ENCODE measurements at regions not wholly inside any gene's neighbourhood (a gene's known extent, or its start where the extent isn't known, plus 50 kb on each side); places are given as distances from the start of the nearest gene placed in this dataset.

- Histone ChIP-seq H2AFZ (no peak overlapping the region), H3K9me2 (ENCODE audit: insufficient read depth) (no peaks in the 10 kb centered on the region; the same call in 1 of the 2 replicates), H3K79me2 (ENCODE audit: low read depth) (no peaks in the 10 kb centered on the region), H3K36me3 (ENCODE audit: low read depth) (no peaks in the 10 kb centered on the region), H3K9me3 (ENCODE audit: insufficient read depth, low read depth) (no peaks in the 10 kb centered on the region), H3K4me1 (replicated peaks; ENCODE audit: insufficient read depth) (no peaks in the 10 kb centered on the region), H3K4me3 (no peak overlapping the region), H3K4me2 (no peak overlapping the region), H3K27me3 (ENCODE audit: insufficient read depth, low read depth) (no peaks in the 10 kb centered on the region), H3K27ac (no peak overlapping the region), H4K20me1 (ENCODE audit: insufficient read depth) (no peaks in the 10 kb centered on the region), H3F3A (ENCODE audit: insufficient read depth, low read depth) (no peaks in the 10 kb centered on the region)
- intact Hi-C loops (cut with micrococcal nuclease; ENCODE audit: unreplicated experiment): no loop called here
- TF ChIP-seq CTCF (conservative IDR thresholded peaks at IDR 0.05) (no peak), EZH2 (IDR thresholded peaks at IDR 0.05; ENCODE audit: low read depth) (no peak)
- POLR2A ChIA-PET (ENCODE audit: unreplicated experiment): no interaction called here
- BruUV-seq (replicated peaks): no TSS peak
- CTCF ChIA-PET: no interaction called here
- DNase-seq: no peak
Measured at GRCh38 chr6:48027704-48028435, 83.1 kb downstream of the PTCHD4 start.

GRCh38 chr6:48024956-48025355, 86.0 kb downstream of the PTCHD4 start:
- DNase-seq: no peak
- no peaks in the 10 kb centered on the region for H4K20me1 ChIP-seq (ENCODE audit: insufficient read depth)
- intact Hi-C loops (cut with micrococcal nuclease; ENCODE audit: unreplicated experiment): no loop called here
- CTCF ChIA-PET: no interaction called here
- no peaks in the 10 kb centered on the region for H3K9me3 ChIP-seq (ENCODE audit: insufficient read depth, low read depth)
- no peak overlapping the region for H3K4me2 ChIP-seq
- no peak overlapping the region for H3K27ac ChIP-seq
- no peaks in the 10 kb centered on the region for H3K27me3 ChIP-seq (ENCODE audit: insufficient read depth, low read depth)
- no peaks in the 10 kb centered on the region for H3K79me2 ChIP-seq (ENCODE audit: low read depth)
- POLR2A ChIA-PET (ENCODE audit: unreplicated experiment): no interaction called here
- TF ChIP-seq EZH2 (IDR thresholded peaks at IDR 0.05; ENCODE audit: low read depth) (no peak), CTCF (conservative IDR thresholded peaks at IDR 0.05) (no peak)
- H3K4me1 ChIP-seq (replicated peaks; ENCODE audit: insufficient read depth): no peaks in the 10 kb centered on the region
- BruUV-seq (replicated peaks): no TSS peak
- no peaks in the 10 kb centered on the region for H3K36me3 ChIP-seq (ENCODE audit: low read depth)
- H3K9me2 ChIP-seq (ENCODE audit: insufficient read depth): no peaks in the 10 kb centered on the region; the same call in 1 of the 2 replicates
- H2AFZ ChIP-seq: no peak overlapping the region
- no peak overlapping the region for H3K4me3 ChIP-seq
- H3F3A ChIP-seq (ENCODE audit: insufficient read depth, low read depth): no peaks in the 10 kb centered on the region

GRCh38 chr6:48021904-48022303, 89.1 kb downstream of the PTCHD4 start:
- no peak for TF ChIP-seq EZH2 (IDR thresholded peaks at IDR 0.05; ENCODE audit: low read depth)
- no peak for TF ChIP-seq CTCF (conservative IDR thresholded peaks at IDR 0.05)
- no peak overlapping the region for H3K4me2 ChIP-seq
- no peaks in the 10 kb centered on the region for H3K27me3 ChIP-seq (ENCODE audit: insufficient read depth, low read depth)
- no peaks in the 10 kb centered on the region for H4K20me1 ChIP-seq (ENCODE audit: insufficient read depth)
- CTCF ChIA-PET: no interaction called here
- H3K4me3 ChIP-seq: no peak overlapping the region
- no peak overlapping the region for H2AFZ ChIP-seq
- no peaks in the 10 kb centered on the region for H3K9me2 ChIP-seq (ENCODE audit: insufficient read depth)
- intact Hi-C loops (cut with micrococcal nuclease; ENCODE audit: unreplicated experiment): no loop called here
- no peaks in the 10 kb centered on the region for H3K4me1 ChIP-seq (replicated peaks; ENCODE audit: insufficient read depth)
- no peaks in the 10 kb centered on the region for H3K9me3 ChIP-seq (ENCODE audit: insufficient read depth, low read depth)
- BruUV-seq (replicated peaks): no TSS peak
- no peaks in the 10 kb centered on the region for H3K36me3 ChIP-seq (ENCODE audit: low read depth)
- no peaks in the 10 kb centered on the region for H3K79me2 ChIP-seq (ENCODE audit: low read depth)
- H3F3A ChIP-seq (ENCODE audit: insufficient read depth, low read depth): no peaks in the 10 kb centered on the region
- no peak overlapping the region for H3K27ac ChIP-seq
- DNase-seq: no peak
- POLR2A ChIA-PET (ENCODE audit: unreplicated experiment): no interaction called here

Data from PC-9 (cell line).